Stimulated activated CD8-positive, alpha-beta memory T cell treated with anti-CD3 and anti-CD28 coated beads, Interleukin-2, amount 100 ng/mL, for 48 hours (primary cell): ENCODE measurements at regions not wholly inside any gene's neighbourhood (a gene's known extent, or its start where the extent isn't known, plus 50 kb on each side); places are given as distances from the start of the nearest gene placed in this dataset.

Experiments used
- DNase-seq, 2 donors: peaks; one replicate each; pipeline ENCODE4 v3.0.0-alpha.2; 2020; ENCODE audit warnings: low read depth in 2 of 2

DNA sequence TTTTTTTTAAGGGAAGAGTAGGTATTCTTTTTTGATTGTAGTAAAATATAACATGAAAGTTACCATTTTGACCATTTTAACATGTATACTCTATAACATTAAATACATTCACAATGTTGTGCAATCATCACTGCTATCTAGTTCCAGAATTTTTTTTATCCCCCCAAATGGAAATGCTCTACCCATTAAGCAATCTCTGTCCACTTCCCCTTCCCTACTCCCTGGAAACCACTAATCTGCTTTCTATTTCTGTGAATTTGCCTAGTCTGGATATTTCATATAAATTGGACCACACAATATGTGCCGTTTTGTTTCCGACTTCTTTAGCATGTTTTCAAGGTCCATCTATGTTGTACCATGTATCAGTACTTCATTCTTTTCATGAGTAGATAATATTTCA is 429.5 kb downstream of the TLE1 start:
- DNase-seq = no peak

DNA sequence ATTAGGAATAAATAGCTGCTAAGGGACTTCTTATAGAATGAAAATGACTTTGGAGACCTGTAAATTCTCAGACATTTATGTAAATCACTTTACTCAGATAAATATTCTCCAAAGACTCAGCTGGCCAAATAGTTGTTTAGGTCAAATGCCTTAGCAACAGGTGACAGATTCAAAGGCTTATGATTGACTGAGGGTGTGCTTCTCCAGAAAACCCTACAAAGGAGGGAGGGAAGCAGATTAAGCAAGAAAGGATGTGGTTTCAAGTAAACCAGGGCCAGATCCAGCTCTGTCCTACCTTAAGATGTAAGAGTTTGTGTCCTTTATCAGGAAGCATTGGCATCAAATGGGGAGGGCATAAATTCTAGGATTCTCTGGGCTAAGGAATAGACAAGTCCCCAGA is 433.0 kb downstream of the TLE1 start:
- no peak for DNase-seq

DNA sequence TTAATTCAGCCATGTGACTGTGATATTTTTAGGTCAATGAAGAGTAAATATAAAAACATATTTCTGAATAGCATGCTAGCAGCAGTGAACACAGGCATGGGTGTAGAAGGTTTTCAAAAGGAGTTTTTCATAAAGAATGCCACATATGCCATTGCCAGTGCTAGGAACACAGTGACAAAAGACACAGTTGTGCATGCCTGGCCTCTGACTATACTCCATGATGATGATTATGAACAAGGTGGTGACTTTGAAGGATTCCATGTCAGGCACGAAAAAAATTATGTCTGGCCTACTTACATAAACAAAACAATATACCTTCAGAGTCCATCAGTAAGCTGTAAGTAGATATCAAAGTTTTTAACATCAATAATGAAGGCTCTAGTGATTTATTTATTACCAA is 438.7 kb downstream of the TLE1 start:
- DNase-seq = no peak

DNA sequence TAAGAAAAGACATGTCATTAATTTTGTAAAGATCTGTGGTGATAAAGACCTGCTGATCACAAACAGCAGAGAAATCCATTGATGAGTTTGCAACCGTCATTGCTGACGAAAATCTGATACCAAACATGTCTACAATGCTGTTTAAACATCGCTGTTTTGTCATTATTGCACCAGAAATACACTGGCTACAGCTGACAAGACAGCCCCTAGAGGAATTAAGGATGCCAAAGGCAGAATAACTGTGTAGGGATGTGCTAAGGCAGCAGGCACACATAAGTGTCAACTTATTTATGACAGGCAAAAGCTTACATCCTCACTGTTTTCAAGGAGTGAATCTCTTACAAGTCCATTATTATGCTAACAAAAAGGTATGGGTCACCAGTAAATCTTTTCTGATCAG is 439.3 kb downstream of the TLE1 start:
- no peak for DNase-seq

DNA sequence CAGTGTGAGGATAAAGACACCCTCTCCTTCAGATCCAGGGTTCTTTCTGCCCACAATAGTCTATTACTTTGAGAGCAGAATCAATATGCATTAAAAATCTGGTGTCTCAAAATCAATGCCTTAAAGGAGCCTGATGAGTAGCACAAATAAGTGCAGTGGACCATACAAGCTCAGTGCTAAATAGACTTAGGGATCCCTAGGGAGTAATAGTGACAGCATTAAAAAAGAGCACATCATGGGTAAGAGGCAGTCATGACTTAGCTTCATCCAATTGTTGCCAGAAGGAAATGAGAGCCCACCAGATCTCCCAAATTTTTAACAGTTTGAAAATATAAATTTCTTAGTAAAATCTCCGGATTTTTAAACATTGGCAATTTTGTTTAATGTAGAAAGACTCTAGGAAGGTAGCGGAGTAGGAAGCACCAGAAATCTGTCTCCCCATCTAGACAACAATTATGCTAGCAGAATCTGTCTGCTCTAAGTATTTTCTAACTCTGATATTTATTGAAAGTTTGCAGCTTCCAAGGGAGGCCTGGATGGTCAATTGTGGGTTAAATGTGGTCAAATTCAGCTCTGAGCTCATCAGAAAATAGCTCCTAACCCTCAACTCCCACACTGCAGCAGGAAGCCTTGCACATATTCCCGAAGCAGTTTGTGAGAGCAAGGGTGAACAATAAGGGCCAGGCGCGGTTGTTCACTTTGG is 443.9 kb downstream of the TLE1 start:
- no peak for DNase-seq

DNA sequence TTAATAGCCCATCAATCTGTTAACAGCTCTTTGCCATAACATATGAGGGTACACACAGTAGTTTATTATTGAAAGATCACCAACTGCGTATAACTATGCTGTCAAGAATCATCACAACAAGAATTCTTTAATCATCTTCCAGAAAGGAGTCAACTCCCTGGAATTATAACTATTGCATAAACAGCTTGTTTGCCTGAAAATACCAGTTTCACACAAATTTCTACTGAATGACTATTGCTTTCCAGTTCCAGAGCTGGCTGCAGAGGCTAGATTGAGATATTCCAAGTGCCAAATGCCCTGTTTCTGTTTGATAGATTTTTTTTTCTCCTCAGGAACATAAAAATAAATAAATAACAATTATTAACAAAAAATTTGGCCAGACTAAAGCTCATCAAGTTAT is 444.7 kb downstream of the TLE1 start:
- no peak for DNase-seq

DNA sequence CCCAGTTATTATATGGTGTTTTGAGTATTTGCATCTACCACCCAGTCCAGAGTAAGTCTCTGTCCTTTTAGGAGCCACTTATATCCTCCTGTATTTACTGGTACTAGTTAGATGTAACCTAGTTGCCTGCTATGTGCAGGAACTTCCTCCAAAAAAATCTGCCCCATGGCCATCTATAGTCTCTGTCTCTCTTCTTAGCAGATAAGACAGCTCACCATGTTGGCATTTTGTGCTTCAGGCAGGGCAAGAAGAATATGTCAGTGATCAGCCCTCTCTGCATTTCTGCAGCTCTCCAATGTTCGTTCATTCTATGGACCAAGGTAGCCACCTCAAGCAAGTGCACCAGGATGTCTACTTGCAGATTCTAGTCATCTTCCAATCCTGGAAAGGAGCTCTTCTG is 446.5 kb downstream of the TLE1 start:
- no peak for DNase-seq

DNA sequence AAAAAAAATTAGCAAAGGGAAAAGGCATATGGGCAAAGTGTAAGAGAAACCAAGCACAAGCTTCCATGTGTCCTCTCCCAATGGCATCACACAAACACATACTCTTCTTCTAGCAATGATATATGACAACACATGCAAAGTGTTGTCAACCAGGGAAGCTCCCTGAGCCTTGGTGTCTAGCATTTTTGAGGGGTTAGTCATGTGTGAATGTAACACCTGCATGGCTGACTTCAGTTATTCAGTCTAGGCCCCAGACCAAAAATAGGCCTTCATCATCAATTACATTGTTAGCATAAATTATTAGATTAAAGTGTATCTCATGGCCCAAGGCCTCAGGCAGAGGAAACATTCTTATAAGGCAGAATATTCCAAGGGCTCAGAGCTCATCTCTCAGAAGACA is 450.0 kb downstream of the TLE1 start:
- DNase-seq = no peak

DNA sequence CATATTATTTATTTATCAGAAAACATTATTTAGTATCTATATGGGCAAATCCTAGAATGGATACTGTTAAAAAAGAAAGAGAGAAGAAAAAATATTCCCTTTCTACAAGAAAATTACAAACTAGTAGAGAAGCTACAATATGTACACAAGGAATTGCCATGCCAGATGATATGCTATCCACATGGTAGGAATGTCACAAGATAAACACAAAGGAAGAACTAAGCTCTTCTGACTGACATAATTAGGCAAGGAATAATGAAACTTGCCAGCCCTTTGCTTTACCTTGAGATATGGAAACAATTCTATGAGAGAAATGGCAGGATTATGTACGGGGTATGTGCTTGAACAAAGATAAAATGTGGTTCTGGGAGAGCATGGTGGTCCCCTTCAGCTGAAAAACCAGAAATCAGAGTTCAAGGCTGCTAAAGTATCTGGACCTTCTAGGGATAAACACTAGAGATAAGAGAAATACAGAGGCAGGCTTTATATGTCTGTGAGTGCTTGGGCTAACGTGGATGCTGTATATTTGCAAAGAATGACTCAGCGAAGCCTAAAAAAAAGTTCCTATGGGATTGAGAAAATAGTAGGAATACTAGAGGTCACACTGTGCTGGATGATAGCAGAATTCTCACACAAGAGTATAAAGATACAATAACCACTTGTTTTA is 451.6 kb downstream of the TLE1 start:
- DNase-seq = no peak

DNA sequence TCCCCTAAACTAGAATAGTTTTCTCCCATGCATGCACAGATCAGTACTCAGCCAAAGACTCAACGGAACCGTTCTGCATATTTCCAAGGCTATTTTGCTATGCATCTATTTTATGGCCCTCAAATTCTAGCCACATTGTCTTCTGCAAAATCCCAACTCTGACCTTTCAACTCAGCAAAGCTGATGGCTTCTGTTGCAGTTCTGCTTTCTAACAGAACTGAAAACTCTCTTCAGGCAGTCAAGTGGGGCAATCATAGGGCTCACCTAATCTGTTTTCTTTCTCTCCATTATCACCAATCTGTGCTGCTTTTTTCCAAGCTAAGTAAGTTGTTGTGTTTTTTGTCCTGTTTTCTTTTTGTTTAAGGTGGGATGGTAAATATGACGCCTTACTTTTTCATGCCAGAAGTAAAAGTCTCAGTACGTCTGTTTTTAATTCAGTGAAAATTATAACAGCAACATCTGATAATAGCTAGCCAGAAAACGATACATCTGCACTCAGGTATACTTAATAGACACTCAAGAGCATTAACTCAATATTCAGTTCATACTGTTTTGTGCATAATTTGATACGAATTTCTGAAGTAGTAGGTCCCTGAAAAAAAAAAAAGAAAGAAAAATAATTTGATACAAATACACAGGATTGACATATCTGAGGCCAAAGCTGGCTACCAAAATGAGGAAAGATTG is 454.3 kb downstream of the TLE1 start:
- no peak for DNase-seq

DNA sequence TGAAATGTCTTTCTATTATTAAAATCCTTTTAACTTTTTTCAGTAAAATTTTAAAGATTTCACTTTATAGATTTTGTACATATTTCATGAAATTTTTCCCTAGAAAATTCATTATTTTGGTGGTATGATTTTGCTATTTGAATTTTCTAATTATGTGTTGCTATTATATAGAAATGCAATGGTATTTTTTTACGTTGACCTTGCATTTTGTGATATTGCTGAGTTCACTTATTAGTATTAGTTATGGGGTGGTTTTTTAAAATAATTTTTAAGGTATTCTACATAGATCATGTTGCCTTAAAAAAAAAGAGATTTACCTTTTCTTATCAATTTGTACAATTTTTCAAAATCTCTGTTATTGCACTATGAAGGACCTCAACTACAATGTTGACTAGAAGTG is 458.3 kb downstream of the TLE1 start:
- DNase-seq = no peak

DNA sequence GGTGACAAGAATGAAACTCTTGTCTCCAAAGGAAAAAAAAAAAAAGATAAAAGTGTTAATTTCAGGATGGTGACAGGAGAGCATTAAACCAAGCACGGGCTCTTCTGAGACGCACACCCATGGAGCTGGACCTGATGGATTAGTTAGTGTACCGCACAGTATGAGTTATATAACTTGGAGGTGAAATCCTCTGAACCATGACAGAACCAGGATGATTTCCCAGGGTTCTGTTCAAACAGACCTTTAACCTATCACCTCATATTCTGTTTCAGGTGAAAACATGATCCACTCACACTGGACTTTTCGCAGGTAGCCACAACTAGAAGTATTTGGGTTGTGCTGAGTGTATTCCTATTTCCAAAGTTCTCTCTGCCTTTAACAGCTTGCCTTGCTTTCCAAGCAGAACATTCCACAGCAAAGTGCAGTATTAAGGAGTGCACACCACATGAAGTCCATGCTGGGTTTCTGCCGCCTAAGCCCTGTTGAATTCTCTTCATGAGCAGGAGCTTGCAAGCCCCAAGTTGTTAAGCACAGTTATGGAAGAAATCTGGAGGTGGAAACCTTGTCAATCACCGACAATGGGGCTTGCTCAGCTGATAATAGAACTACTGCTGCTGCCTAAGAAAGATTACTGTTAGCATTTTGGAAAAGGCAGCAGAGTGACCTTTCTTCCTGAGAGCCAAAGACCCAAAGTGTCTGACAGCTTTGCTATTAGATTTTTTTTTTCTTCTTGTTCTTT is 461.7 kb downstream of the TLE1 start:
- no peak for DNase-seq

DNA sequence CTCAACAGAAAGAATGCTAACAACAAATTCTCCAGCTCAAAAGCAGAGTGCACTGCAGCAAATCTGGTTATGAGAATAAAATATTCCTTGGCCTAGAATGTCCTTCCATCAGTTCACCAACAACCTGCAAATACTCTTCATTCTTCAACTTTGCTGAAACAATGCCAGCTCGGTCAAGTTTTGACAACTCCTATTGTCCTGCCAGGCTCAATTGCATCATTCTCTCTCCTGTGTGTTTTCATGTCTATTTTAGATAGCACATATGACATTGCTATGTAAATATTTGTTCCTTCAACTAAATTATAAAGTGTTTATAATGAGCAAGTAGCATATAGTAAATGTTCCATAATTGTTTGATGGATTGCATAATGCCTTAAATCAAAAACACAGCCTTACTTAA is 463.8 kb downstream of the TLE1 start:
- DNase-seq = no peak

DNA sequence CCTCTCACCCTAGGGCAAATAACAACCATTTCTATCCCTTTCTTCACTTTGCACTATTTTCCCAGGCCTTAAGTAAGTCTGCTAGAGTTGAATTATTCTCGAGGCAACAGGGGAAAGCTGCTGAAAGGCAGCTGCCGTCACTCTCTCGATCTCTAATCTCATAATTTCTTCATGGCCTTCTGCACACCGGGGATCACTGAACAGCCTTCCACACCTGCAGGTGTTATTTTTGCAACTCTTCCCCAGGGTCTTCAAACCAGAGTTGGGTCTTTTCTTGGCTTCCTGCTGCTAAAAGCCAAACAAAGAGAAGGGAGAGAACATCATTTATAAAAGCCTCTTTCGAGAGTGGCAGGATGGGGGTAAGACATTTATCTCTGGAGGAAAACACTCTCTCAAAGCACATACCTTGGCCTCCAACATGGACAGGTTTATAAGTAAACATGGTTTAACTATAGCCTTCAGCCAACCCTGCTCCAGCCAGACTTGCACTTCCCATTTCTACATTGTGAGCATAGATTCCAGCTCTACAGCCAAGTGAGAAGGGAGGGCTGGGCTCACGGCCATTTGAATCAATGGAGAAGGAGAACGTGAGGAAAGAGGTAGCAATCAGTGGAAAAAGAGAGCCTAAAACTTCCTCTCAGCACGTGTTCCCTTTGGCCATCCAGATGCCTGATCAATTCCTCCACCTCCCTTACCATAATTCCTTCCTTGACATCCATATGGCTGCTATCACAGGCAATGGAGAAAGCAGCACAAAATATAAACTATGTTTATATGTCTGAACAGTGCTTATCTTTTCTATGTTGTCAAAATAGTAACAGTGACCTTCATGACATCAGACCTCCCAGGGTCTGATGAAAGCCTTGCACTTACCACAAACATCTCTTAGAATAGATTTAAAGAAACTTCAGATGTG is 464.9 kb downstream of the TLE1 start:
- DNase-seq = no peak

DNA sequence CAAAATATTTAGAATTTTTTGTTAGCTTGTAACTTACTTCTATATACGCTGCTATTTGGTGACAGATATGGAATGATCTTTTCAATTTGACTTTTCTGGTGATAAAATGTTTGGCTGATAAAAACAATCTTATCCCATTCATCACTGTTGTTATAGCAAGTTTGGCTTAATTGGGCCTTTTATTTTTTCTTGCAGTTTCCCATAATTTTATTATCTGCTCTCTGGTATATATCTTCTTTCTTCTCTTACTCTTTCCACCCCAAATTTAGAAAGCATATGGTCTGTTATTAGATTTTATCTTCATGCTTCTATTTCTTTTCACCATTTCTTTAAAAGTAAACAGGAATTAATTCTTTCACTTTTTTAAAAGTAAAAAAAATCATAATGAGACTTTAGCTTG is 474.4 kb downstream of the TLE1 start:
- DNase-seq = no peak

DNA sequence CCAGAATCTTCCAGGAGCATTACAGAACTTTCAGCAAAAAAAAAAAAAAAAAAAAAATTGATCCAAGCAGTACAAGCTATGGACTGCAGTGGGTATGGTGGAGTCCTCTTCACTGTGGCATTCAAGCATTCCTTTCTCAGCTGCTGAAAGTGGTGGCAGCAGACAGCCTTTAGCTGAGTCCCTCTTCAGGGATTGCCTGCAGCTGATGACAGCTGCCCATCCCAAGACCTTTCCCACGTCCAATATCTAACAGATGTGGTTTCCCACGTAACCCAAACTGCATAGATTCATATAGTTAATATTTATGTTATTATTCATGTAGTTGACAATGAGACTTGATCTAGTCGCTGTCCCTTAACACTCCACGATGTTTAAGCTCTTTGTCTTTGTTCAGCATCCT is 475.9 kb downstream of the TLE1 start:
- DNase-seq = no peak

DNA sequence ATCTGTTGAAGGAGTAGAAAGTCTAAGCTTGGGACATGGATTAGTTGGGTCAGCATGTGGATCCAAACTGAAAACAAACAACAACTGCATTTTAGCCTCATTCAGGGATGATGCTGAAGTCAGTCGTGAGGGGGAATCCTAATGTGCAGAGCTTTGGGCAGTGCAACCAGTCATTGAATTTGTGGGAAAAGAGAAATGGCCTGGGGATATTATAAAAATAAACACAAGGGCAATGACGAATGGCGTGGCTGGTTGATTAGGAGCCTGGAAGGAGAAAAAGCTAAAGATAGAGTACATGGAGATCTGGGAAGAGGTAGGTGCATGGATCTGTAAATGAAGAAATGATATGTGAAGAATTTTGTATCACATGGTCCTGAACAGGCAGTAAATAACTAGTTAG is 477.6 kb downstream of the TLE1 start:
- DNase-seq = no peak

DNA sequence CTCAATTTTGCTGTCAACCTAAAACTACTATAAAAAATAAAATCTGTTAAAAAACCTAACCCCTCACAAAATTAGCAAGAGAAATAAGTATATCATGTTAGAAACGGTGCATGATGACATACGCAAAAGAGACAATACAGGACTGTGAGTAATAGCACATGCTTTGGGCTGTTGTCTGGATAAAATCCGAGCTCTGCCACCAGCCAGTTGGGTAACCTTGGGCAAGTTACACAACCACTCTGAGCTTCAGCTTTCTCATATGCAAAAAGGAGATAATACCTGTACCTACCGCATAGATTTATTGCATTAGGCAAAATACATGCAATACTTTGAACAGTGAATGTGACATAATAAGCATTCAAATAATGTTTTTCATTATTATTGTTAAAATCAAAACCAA is 481.7 kb downstream of the TLE1 start:
- DNase-seq = no peak

DNA sequence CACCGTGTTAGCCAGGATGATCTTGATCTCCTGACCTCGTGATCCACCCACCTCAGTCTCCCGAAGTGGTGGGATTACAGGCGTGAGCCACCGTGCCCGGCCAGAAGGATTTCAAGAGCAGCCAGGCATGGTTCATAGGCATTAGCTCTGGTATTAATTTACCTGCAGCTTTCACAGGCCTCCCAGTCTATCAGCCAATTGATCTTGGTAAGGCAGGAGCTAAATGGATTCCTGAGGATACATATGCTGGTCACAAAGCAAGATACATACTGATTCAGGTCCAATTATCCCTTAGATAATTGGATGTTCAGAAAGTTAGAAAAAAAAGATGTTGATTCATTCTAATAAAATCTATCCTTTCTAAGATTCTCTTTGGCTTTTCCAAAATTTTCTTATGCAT is 487.1 kb downstream of the TLE1 start:
- no peak for DNase-seq

DNA sequence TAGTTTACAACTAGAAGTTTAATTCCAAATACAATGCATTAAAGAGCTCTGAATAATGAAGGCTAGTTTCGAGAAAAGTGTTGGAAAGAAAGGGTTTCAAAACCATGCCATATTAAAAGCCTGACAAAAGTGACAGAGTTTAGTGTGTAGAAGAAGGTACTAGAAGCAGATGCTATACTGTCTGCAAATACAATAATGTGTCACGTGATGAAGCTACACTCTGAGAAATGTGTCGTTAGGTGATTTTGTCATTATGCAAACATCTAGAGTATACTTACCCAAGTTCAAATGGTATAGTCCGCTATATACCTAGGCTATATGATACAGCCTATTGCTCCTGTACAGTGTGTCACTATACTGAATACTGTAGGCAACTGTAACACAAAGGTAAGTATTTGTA is 494.1 kb downstream of the TLE1 start:
- DNase-seq = no peak
